Hematopoietic multipotent progenitor cell treated with erythropoietin and hydrocortisone succinate and interleukin-3 and kit ligand, for 15 days (in vitro differentiated cells): ENCODE measurements at regions not wholly inside any gene's neighbourhood (a gene's known extent, or its start where the extent isn't known, plus 50 kb on each side); places are given as distances from the start of the nearest gene placed in this dataset.
"Not testable (repeated sequence)": the region's sequence is repeated elsewhere in the genome, so short reads cannot be mapped to it uniquely, and the experiment has no call there.

Experiments
- DNase-seq: peaks from one replicate; pipeline ENCODE4 v3.0.0-alpha.2; 2015; ENCODE audit warnings: low spot score

GRCh38 chr6:137625100-137625661, 131.0 kb upstream of the OLIG3 start:
- DNase-seq = no peak

GRCh38 chr6:137625808-137626207, 131.6 kb upstream of the OLIG3 start:
- DNase-seq = no peak

DNA sequence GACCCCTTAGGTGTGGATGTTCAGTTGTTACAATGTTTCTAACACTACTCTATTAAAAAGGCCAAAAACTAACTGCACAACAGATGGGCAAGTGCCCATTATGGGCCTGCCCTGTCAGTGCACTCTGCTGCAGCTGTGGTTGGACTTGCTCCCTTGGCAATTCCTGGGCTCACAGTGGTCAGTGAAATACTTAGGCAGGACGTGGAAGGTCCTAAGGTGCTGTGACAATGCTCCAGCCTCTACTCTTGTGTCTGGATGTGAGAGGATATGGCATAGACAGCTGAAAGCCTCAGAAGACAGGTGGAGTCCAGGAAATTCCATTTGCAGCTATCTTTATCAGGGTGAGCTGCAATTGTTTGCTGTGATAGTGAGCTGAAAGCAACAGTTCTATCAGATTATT, 136.5 kb upstream of the OLIG3 start:
- no peak for DNase-seq

- no peak for DNase-seq
These were observed 137.1 kb upstream of the OLIG3 start for GRCh38 chr6:137631323-137631722.

- DNase-seq = not testable (repeated sequence)
These were observed 140.0 kb upstream of the OLIG3 start for GRCh38 chr6:137634177-137634576.

DNA sequence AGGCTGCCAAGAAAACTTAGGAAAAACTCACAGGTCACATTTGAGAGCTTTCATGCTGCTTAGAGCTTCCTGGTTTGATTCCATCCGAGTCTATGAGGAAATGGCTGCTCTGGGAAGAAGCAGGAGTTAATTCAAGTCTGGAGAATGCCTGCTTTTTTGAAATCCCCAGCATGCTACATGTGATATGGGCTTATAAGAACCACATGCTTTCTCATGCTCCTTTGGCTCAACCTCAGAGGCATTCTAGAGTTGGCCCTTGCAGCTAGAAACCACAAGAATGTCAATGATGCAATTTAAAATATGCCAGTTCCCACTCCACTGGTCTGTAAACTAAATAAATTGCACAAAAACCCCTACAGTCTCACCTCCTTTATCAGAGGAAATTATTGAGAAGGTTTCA, 142.9 kb upstream of the OLIG3 start:
- no peak for DNase-seq

- no peak for DNase-seq
These were observed 144.9 kb upstream of the OLIG3 start for GRCh38 chr6:137638926-137639706.

DNA sequence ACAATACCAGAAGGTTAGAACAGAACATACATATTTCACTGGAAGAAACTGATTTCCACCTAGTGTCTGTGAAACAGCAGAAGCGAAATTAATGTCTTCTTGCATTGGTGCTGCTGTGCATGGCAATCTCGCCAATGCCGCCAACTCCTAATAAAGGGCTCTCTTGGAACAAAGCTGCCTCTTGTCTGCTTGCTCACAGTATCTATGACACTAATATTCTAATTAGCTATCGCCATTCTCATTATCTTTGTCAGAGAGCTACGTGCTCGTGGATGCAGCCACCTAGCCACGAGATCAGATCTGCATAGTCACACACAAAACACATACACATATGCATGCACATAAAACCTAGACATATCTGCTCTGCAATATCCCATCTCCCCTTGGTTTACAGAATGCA, 145.9 kb upstream of the OLIG3 start:
- DNase-seq = no peak

DNA sequence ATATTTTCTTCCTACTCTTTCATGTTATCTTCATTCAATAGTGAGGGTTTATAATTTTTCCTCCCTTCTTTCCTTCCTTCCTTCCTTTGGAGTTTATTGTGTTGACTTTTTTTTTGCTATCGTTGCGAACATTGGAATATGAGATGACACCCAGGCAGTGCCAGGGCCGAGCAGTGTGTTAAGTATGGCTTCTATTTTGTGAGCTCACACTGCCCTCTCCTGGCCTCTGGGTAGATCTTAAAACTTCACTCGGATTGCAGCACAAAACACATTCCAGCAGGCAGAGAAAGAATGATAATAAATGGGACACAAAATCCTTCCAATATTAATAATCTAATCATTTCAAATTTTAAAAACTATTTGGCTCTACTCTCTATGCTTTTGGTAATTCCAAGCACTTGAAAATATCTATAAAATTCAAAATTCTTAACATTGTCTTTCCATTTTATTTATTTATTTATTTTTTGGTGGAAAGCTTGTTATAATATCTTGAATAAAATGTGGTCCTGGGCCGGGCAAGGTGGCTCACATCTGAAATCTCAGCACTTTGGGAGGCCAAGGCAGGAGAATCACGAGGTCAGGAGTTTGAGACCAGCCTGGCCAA, 147.4 kb upstream of the OLIG3 start:
- DNase-seq = peak; percentile 12

DNA sequence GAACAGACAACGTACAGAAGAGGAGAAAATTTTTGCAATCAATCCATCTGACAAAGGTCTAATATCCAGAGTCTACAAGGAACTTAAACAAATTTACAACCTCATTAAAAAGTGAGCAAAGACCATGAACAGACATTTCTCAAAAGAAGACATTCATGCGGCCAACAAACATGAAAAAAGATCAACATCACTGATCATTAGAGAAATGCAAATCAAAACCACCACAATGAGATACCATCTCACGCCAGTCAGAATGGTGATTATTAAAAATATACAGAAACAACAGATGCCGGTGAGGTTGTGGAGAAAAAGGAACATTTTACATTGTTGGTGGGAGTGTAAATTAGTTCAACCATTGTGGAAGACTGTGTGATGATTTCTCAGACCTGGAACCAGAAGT, 149.0 kb upstream of the OLIG3 start:
- not testable (repeated sequence) for DNase-seq

DNA sequence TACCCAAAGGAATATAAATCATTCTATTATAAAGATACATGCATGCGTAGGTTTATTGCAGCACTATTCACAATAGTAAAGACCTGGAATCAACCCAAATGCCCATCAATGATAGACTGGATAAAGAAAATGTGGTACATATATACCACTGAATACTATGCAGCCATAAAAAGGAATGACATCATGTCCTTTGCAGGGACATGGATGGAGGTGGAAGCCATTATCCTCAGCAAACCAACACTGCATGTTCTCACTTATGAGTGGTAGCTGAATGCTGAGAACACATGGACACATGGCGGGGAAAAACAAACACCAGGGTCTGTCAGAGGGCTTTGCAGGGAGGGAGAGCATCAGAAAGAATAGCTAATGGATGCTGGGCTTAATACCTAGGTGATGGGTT, 149.4 kb upstream of the OLIG3 start:
- not testable (repeated sequence) for DNase-seq

DNA sequence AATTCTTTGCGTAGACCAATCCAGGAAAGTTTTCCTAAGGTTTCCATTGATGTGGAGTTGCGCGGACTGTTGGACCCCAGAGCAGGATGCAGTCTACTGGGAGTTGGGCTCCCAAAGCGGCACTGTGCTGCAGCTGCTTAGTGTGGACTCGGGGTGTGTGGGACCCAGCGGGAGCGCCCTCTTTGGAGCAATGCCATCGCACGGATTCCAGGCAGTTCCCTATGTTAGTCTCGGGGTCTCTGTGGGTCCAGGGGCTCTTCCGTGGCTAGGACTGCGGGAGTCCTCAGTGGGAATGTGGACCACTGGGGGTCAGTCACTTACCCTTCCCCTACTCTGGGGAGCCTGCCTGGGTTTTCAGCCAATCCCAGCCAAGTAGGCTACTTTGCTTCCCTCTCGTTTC, 151.7 kb upstream of the OLIG3 start:
- DNase-seq = no peak

- no peak for DNase-seq
These were observed 152.3 kb upstream of the OLIG3 start for GRCh38 chr6:137646484-137646883.

GRCh38 chr6:137647762-137648447, 153.7 kb upstream of the OLIG3 start:
- no peak for DNase-seq

GRCh38 chr6:137650720-137651119, 156.5 kb upstream of the OLIG3 start:
- DNase-seq = no peak

- DNase-seq = no peak
These were observed 157.0 kb upstream of the OLIG3 start for GRCh38 chr6:137651178-137651577.

- DNase-seq = no peak
These were observed 157.6 kb upstream of the OLIG3 start for GRCh38 chr6:137651591-137652335.

DNA sequence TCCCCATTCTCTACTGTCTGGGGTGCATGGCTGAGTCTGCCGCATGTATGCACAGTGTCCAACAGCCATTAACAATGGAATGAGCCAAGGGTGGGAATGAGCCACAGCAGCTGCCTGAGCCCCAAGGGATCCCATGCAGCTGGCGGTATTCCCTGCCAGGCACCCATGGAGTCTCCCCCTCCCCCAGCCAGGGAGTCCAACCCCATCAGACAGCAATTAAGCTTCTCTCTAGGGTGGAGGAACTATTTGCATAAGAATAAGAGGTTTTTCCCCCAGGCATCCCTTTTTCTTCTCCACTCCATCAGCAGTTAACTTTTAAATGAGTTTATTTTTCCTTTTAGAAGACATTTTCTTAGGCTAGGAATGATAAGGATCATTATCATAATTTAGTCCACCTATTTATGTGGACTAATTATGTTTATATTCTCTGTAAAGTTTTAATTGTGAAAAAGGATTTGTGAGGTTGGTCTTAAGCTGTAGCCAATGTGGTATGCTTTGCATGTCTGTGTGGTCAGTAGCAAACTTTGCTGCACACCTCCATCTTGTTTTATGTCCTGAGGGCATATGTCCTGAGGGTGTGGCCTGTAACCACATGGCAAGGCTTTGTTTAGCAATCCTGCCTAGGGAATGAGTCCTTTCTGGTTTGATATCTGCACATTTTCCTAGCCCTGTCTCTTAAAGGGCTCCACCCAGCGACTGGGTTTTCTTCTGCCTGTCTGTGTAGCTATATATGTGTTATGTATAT, 158.9 kb upstream of the OLIG3 start:
- DNase-seq = no peak

- DNase-seq = no peak
These were observed 159.5 kb upstream of the OLIG3 start for GRCh38 chr6:137653706-137654059.

DNA sequence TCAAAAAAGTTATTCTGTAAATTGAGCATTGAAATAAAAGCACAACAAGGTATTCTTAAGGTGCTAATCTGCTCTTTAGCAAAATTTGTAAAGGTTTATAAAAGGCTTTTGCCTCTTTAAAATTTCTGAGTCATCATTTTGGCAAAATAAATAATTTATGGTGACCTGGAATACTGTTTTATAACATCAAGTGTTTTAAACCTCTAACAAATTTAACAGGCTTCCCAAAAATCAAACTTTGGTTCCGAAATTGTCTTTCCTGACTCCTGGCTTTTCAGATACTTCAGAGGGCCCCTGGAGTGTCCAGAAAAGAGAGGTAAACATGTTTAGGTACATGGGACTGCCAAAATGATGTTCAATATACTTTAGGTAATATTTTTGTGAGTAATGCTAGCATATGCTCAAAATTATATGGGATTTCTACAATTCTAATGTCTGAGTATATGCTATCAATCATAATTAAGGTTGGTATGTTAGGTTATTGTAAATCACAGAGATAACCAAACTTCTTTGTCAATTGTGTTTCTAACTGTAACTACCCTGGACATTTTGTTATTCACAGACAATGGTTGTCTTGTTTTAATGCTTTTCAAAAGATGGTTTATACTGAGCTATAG, 160.3 kb upstream of the OLIG3 start:
- no peak for DNase-seq

DNA sequence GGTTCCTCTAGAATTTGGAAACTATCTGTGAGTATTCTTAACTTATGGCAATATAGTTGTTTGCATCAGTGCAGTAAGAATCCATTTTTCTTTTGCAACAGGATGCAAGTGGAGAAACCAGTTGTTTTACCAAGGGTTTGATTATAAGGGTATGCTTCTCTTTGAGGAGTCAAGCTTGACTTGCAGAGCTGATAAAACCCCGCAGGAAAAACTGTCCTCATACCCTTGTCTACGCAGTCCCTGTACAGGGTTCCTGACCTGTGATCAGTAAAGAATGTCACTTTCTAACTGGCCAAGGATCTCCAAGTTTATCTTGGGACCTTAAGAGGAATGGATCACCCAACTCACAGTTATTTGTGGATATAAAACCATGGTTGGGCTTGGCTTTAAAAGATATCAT, 161.1 kb upstream of the OLIG3 start:
- no peak for DNase-seq
